ENCODE measurements at regions not wholly inside any gene's neighbourhood (a gene's known extent, or its start where the extent isn't known, plus 50 kb on each side); places are given as distances from the start of the nearest gene placed in this dataset.
A peak's percentile ranks its signal among the peaks of the same experiment; 100 is the strongest.

GRCh38 chr11:101759771-101760450 is 154.9 kb upstream of the CEP126 start:
- CTCF ChIA-PET = no interaction called here
- DNase-seq = no peak
- intact Hi-C loops (cut with micrococcal nuclease; ENCODE audit: unreplicated experiment) = loop anchor here (2.0 to 5.0 kb wide), 2 partner anchors 52 to 89 kb away; no protein-coding TSS in a partner anchor
- no TSS peak for BruUV-seq (replicated peaks)
- Mint-ChIP-seq H3K4me1 (ENCODE audit: low read depth, unreplicated experiment) (peaks cover 27% of the 10 kb centered on the region), H3K9me3 (ENCODE audit: low read depth, unreplicated experiment) (no peaks in the 10 kb centered on the region), H3K27ac (ENCODE audit: unreplicated experiment) (peak overlapping the region; percentile 37), H3K4me3 (ENCODE audit: low read depth, unreplicated experiment) (no peak overlapping the region), H3K27me3 (ENCODE audit: unreplicated experiment) (no peaks in the 10 kb centered on the region), H3K36me3 (ENCODE audit: insufficient read depth, unreplicated experiment) (no peaks in the 10 kb centered on the region)
- no peak for TF ChIP-seq CTCF (IDR thresholded peaks at IDR 0.05; ENCODE audit: unreplicated experiment)

- no TSS peak for BruUV-seq (replicated peaks)
- H3K27ac Mint-ChIP-seq (ENCODE audit: unreplicated experiment) = no peak overlapping the region
- no peaks in the 10 kb centered on the region for H3K36me3 Mint-ChIP-seq (ENCODE audit: insufficient read depth, unreplicated experiment)
- H3K4me3 Mint-ChIP-seq (ENCODE audit: low read depth, unreplicated experiment) = no peak overlapping the region
- no peak for DNase-seq
- no peaks in the 10 kb centered on the region for H3K9me3 Mint-ChIP-seq (ENCODE audit: low read depth, unreplicated experiment)
- intact Hi-C loops (cut with micrococcal nuclease; ENCODE audit: unreplicated experiment) = no loop called here
- TF ChIP-seq CTCF (IDR thresholded peaks at IDR 0.05; ENCODE audit: unreplicated experiment) = no peak
- no peaks in the 10 kb centered on the region for H3K27me3 Mint-ChIP-seq (ENCODE audit: unreplicated experiment)
- CTCF ChIA-PET = no interaction called here
- peaks cover 24% of the 10 kb centered on the region for H3K4me1 Mint-ChIP-seq (ENCODE audit: low read depth, unreplicated experiment)
Measured at GRCh38 chr11:101757741-101758140, 157.1 kb upstream of the CEP126 start.

- DNase-seq = no peak
- CTCF ChIA-PET = no interaction called here
- TF ChIP-seq CTCF (IDR thresholded peaks at IDR 0.05; ENCODE audit: unreplicated experiment) = no peak
- Mint-ChIP-seq H3K27ac (ENCODE audit: unreplicated experiment) (no peak overlapping the region), H3K27me3 (ENCODE audit: unreplicated experiment) (no peaks in the 10 kb centered on the region), H3K9me3 (ENCODE audit: low read depth, unreplicated experiment) (no peaks in the 10 kb centered on the region), H3K36me3 (ENCODE audit: insufficient read depth, unreplicated experiment) (no peaks in the 10 kb centered on the region), H3K4me3 (ENCODE audit: low read depth, unreplicated experiment) (no peak overlapping the region), H3K4me1 (ENCODE audit: low read depth, unreplicated experiment) (peaks cover 16% of the 10 kb centered on the region)
- intact Hi-C loops (cut with micrococcal nuclease; ENCODE audit: unreplicated experiment) = no loop called here
- no TSS peak for BruUV-seq (replicated peaks)
Measured at GRCh38 chr11:101748572-101749344, 165.0 kb upstream of the TRPC6 start.

GRCh38 chr11:101745756-101746155 is 161.9 kb upstream of the TRPC6 start:
- Mint-ChIP-seq H3K27ac (ENCODE audit: unreplicated experiment) (no peak overlapping the region), H3K4me3 (ENCODE audit: low read depth, unreplicated experiment) (no peak overlapping the region), H3K27me3 (ENCODE audit: unreplicated experiment) (no peaks in the 10 kb centered on the region), H3K9me3 (ENCODE audit: low read depth, unreplicated experiment) (peaks cover 2% of the 10 kb centered on the region), H3K36me3 (ENCODE audit: insufficient read depth, unreplicated experiment) (no peaks in the 10 kb centered on the region), H3K4me1 (ENCODE audit: low read depth, unreplicated experiment) (peaks cover 16% of the 10 kb centered on the region)
- TF ChIP-seq CTCF (IDR thresholded peaks at IDR 0.05; ENCODE audit: unreplicated experiment) = no peak
- DNase-seq = no peak
- BruUV-seq (replicated peaks) = no TSS peak
- intact Hi-C loops (cut with micrococcal nuclease; ENCODE audit: unreplicated experiment) = no loop called here
- CTCF ChIA-PET = no interaction called here

Measured in Calu3 (cell line).